GM04503 (cell line): ENCODE measurements at regions not wholly inside any gene's neighbourhood (a gene's known extent, or its start where the extent isn't known, plus 50 kb on each side); places are given as distances from the start of the nearest gene placed in this dataset.

ENCODE experiments used
- DNase-seq: peaks from one replicate; pipeline ENCODE4 v3.0.0-alpha.2; 2012; ENCODE audit warnings: low read depth

GRCh38 chr2:46831051-46831868 lies 84.3 kb downstream of the MCFD2 start:
- peak; percentile 99 for DNase-seq

GRCh38 chr2:46829231-46829995 lies 86.2 kb downstream of the MCFD2 start:
- DNase-seq = no peak

DNA sequence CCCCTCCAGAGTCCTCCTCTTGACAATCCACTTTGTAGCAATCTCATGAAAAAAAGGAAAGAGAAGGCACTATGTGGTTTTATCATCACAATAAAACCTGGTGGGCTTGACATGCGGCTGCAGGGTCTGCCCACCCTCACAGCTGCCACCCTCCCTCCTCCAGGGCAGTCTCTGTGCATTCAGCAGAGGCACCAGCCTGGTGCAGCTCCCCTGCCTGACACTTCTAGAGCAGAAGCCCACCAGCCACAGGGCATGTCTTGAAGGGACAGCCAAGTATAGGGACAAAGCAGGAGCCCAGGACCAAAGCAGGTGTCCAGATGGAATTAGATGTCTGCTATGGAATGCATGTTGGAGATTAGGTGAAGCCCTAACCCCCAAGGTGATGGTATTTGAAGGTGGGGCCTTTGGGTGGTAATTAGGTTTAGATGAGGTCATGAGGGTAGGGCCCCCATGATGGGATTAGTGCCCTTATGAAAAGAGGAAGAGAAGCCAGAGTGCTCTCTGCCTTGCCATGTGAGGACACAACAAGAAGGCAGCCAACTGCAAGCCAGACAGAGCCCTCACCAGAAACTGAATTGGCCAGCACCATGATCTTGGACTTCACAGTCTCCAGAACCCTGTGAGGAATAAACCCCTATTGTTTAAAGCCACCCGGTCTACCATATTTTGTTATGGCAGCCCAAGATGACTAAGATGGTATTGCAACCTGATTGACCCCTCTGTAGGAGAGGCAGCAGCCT lies 86.9 kb downstream of the MCFD2 start:
- no peak for DNase-seq

- DNase-seq = no peak
These were observed 87.5 kb downstream of the MCFD2 start for GRCh38 chr2:46828135-46828438.

- DNase-seq = peak; percentile 74
These were observed 88.1 kb downstream of the MCFD2 start for GRCh38 chr2:46827274-46828134.

DNA sequence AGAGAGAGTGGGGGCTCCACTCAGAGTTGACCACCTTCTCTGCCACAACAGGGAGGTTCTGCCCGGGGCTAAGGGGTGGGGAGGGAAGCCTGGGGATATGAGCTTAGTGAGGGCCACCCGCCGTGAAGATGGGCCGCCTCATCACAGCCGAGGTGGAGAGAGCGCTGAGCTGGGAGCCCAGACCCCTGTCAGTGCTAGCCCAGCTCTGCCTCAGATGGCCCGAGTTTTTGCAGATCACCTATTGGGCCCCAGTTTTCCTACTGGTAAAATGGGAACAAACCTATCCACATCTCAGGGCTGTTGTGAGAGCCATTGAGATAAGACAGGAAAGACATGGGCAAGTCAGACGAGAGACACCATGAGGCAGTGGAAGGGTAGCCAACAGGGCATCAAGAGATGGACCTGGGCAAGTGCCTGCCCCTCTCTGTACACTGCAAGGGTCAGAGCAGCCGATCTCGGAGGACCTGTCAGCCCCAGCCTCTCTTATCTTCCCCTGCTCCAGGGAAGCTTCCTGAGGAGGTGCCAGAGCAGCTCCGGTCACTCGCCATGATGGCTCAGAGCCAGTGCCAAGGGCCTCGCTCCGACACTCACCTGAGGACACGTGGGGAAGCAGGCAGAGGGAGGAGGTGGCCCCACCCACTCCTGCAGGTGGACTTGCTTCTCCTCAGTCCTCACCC lies 88.9 kb downstream of the MCFD2 start:
- DNase-seq = no peak

DNA sequence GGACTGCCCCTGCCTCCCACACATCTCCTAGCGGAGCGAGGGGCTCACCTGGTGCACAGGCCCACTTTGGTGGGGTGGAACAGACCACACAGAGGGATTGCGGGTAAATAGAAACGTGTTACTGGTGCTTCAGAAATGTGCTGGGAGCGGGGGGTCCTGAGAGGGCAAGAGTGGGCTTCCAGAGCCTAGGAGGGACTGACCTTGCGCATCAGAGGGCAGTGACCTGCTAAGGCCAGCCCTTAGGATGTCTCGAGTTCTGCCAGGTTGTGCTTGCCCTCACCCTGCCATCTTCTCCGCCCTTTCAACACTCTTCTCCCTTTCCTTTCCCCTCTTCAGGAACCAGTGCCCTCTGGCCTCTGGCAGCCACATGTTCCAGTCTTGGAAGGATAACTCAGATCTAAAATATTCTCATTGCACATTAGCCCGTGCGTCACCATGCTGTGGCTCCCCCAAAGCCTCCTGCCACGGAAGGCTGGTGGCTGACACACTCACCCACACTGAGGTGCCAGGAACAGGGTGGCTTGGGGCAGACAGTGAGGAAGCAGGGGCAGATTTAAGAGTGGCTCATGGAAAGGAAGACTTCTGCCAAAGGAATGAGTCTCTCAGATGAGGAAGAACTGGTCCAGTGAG lies 89.6 kb downstream of the MCFD2 start:
- peak; percentile 84 for DNase-seq

- no peak for DNase-seq
These were observed 90.2 kb downstream of the MCFD2 start for GRCh38 chr2:46825231-46825938.

DNA sequence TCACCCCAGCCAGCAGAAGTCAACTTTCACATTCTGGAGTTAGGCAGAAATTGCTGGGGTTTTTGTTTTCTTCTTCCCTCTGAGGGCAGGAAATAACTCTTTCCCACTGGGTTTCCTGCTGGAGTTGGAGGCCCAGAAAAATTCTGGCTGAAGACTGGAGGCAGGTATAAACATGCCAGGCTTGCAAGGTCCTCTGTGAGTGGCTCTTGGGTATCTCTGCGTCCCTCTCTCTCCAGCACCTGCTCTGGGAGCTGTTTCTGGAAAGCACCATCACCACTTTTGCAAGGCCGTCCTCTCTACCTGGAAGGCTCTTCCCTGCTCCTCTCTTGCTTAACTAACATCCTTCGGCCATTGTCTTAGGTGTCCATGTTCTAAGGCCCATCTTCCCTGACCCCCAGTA lies 91.0 kb downstream of the MCFD2 start:
- no peak for DNase-seq

DNA sequence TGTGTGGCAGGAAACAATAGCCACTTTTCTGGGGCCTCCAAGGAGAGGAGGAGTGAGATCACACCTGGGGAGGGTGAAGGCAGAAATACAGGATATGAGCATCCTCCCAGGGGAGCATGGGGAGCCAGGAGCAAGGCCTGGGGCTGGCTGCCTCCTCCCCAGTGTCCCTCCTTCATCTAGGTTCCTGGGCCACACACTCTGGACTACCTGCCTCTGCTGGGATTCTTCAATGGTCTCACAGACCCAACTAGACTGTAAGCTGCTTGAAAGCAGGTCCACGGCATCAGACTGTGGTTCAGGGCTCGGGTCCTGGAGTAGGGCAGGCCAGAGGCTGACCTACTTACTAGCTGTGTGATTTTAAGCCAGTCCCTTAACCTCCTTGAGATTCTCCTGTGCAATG lies 94.0 kb downstream of the MCFD2 start:
- no peak for DNase-seq

- DNase-seq = no peak
These were observed 96.8 kb downstream of the MCFD2 start for GRCh38 chr2:46818819-46819218.

GRCh38 chr2:46818141-46818621 lies 97.4 kb downstream of the MCFD2 start:
- DNase-seq = no peak

- no peak for DNase-seq
These were observed 98.5 kb downstream of the MCFD2 start for GRCh38 chr2:46816846-46817726.

- no peak for DNase-seq
These were observed 99.3 kb downstream of the MCFD2 start for GRCh38 chr2:46816151-46816845.

DNA sequence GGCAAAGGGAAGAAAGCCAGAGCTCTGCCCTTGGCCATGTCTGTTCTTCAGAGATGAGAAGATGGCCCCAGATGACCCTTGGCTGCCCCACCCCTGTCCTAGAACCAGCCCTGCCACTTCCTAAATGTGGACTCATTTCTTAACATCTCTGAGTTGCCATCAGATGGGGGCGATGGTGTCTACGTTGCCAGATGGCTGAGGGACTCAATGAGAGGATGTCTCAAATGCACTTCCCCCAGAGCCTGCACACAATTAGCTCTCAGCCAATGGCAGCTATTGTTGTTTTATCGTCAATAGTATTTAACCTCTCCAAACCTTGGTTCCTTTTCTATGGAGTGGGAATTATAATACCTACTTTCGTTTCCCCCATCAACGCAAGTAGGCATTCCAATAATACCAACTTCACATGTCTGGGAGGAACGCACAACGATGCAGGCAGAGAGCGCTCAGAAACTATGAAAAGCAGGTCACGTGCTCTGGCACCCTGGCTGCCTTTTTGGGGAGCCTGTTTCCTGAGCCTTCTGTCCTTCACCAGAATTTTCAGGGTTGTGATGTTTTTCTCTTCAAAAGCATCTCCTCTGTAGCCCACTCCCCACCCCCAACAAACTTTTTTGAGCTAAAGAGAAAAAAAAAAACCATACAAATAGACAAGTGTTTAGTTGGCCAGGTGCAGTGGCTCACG lies 100.3 kb downstream of the MCFD2 start:
- DNase-seq = no peak

DNA sequence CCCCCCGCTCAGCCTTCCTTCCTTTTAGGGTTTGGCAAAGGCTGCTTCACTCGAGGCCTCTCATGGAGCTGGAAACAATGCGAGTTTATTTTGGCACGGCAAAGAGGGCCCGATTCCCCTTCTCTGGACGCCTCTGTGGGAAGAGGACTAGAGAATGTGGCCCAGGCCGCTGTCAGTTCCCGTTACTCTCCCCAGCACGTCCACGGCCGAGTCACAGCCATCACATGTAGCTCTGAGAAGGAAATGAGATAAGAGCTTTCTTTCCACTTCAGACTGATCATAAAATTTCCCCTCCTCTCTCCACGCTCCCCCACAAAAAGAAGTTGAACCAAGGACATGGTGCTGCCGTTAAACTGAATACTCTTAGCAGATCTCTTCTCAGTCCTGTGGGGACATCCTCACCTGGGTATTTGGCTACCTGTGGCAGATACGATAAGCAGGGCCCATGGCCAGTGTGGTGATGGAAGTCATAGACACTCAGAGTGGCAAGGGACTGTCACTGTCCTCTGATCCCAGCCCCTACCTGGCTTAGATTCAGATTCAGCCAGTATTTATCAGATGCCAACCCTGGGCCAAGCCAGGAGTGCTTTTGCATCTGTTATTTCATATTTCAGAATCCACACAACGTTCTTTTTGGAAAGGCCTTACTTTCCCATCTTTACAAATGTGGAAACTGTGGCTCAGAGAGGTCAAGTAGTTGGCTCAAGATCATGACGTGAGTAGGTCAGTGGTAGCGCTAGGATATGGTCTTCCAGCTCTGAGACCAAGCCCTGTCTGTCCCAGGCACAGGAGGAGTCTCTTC lies 101.2 kb downstream of the MCFD2 start:
- no peak for DNase-seq

GRCh38 chr2:46813680-46814079 lies 101.9 kb downstream of the MCFD2 start:
- DNase-seq = no peak
